Hippocampal formation (tissue), 2 donors: ENCODE measurements at regions not wholly inside any gene's neighbourhood (a gene's known extent, or its start where the extent isn't known, plus 50 kb on each side); places are given as distances from the start of the nearest gene placed in this dataset.
"Not testable (repeated sequence)": the region's sequence is repeated elsewhere in the genome, so short reads cannot be mapped to it uniquely, and the experiment has no call there.

Experiments used
- DNase-seq, 2 donors: peaks; one replicate each; lab custom pipeline; 2025; lab: John Stamatoyannopoulos, UW

- DNase-seq, result no peak
Observed at GRCh38 chr10:81251457-81252115, 623.4 kb upstream of the NRG3 start.

- DNase-seq, result not testable (repeated sequence)
Observed at GRCh38 chr10:81264991-81265390, 610.0 kb upstream of the NRG3 start.

DNA sequence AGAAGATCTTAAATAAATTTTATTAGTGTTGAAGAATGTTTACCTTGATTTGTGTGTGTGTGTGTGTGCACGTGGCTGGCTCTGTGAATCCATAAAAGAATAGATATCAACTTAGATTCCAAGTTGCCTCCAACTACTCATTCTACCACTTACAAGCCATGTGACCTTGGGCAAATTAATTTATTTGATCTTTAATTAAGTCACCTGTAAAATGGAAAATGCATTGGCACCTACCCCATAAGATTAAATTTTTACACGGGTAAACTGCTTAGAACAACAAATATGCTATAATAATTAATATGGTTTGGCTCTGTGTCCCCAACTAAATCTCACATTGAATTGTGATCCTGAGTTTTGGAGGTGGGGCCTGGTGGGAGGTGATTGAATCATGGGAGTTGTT, 604.9 kb upstream of the NRG3 start:
- no peak for DNase-seq

GRCh38 chr10:81280497-81281479, 594.2 kb upstream of the NRG3 start:
- DNase-seq, result no peak

DNA sequence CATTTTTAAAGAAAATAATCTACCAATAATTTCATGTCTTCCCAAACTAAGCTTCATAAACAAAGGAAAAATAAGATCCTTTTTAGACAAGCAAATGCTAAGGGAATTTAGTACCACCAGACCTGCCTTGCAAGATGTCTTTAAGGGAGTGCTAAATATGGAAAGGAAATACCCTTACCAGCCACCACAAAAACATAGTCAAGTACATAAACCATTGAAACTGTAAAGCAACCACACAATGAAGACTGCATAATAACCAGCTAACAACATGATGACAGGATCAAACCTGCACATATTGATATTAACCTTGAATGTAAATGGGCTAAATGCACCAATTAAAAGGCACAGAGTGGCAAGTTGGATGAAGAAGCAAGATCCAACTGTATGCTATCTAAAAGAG, 586.5 kb upstream of the NRG3 start:
- DNase-seq, result no peak

GRCh38 chr10:81297292-81297691, 577.7 kb upstream of the NRG3 start:
- DNase-seq, result no peak

- DNase-seq, result no peak
Observed at GRCh38 chr10:81303656-81304055, 571.3 kb upstream of the NRG3 start.

DNA sequence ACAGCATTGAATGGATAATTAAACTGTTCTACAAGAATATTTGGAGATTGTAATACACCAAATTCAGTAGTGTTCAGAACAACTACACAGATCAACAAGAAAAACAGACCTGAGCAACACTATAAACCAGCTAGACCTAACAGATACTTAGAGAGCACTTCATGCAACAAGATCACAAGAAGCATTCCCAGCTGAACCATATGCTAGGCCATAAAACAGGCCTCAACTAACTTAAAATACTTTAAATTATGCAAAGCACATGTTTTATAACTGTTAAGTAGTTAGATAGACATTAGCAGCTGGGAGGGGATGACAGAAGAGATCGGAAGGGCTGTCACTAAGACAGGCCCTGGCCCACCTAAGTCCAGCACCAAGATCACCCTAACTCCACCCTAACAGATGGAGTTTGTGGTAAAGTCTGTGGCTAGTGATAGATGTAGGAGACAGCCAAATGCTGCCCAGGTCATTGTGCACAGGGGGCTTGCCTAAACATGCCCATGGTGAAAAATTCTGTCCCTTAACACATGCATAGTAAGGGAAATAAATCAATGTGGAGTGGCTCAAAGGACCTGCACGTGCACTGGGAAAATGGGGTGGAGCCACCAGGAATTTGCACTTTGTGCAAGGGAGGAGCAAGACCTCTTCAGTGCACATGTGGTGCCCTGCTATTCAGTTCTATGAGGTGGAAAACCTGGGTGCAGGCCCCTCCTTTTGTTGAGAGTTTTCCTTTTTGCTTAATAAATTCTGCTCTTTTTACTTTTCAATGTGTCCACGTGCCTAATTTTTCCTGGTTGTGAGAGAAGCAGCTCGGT, 567.8 kb upstream of the NRG3 start:
- DNase-seq, result no peak

- no peak for DNase-seq
Observed at GRCh38 chr10:81309041-81309552, 565.9 kb upstream of the NRG3 start.

DNA sequence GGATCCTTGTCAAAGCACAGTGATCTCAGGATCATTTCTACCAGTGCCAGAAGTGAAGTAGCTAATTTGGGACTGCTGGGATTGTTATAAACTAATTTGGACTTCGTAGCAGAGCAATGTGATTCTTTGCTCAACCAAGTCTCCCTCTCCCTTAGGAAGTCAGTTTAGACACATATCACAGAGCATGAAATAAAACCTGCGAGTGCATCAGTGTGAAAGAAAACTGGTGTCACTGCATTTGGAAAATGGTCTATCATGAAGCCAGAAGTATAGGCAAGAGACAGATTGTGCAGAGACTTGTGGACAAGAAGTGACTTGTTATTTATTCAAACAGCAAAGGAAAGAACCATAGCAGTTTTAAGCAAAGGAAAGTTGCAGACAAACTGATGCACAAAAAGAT, 560.5 kb upstream of the NRG3 start:
- no peak for DNase-seq

GRCh38 chr10:81315026-81315425, 560.0 kb upstream of the NRG3 start:
- DNase-seq, result no peak

DNA sequence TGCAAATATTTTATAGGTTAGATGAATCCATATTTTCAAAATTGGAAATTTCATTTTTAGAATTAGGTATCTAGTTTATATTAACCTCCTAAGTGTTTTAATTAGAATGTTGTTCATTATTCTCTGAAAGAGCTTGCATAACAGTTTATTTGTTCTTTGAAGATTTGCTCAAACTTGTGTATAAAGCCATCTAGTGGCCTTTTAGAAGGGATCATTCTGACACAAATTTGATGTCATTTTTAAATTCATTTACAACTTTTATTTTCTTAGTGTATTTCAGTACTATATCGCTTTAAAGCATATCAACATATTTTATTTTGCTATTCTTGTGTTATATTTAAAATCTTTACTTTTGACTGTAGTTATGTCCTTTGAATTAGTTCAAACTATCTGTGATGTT, 527.0 kb upstream of the NRG3 start:
- no peak for DNase-seq

DNA sequence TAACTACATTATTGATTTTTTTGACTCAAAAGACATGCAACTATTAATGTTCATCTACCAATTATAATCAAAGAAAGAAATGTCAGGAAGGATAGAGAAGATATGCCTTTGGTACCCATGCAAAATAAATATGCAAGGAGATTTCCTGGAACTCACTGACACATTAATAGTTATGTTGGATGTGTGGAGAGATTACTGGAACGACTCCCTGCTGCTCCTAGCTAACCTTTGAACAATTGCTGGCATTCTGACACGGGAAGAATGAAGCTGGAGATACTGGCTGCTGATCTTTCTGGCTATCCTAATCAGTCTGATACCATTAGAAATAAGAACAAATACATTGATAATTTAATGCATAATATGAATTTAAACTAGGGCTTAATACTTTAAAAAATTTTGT, 507.9 kb upstream of the NRG3 start:
- DNase-seq, result no peak

GRCh38 chr10:81386817-81387216, 488.2 kb upstream of the NRG3 start:
- no peak for DNase-seq

GRCh38 chr10:81403451-81403850, 471.5 kb upstream of the NRG3 start:
- DNase-seq, result no peak

- no peak for DNase-seq
Observed at GRCh38 chr10:81405399-81405798, 469.6 kb upstream of the NRG3 start.

- no peak for DNase-seq
Observed at GRCh38 chr10:81414038-81414437, 461.0 kb upstream of the NRG3 start.

GRCh38 chr10:81426722-81427121, 448.3 kb upstream of the NRG3 start:
- DNase-seq, result no peak

DNA sequence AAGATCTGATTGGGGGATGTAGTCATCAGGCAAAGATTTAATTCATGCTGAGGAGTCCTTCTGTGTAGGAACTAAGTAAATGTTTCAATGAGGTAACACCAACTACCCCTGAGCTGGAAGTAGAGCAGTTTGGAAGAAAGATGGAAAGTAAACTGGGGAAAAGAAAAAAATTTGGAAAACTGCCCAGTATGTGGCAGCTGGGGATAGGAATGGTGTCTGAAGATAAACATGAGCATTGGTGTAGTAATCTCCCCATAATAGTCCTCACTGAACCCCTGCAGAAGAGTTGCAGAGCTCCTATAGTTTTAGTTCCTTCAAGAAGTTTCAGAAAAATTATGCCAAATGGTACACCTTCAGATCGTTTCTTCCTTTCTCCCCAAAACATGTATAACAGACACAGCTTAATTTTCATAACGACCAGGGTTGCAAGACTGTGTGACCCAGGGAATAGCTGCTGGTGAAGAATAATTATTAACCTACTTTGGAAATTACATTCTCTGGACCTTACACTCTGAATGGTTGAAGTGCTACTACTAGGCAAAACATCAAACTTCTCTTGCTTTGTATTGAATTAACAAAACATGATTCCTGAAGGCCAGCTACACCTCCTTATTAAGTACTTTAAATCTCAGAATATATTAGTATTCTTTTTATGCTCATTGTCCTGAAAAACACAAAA, 446.4 kb upstream of the NRG3 start:
- DNase-seq, result no peak

DNA sequence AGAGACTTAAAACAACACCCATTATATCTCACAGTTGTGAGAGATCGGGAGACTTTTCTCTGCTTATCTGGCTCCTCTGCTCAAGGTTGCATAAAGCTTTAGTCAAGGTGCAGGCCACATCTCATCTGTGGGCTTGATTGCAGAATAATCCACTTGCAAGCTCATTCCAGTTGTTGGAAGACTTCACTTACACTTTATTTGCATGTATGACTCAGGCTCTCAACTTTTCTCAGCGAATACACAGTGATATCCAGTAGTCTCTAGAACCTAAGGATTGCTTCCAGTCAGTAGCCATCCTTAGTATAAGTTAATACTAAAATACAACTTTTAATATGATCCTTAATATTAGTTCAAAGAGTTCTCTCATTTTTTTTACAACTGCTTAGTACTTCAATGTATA, 435.5 kb upstream of the NRG3 start:
- DNase-seq, result no peak

DNA sequence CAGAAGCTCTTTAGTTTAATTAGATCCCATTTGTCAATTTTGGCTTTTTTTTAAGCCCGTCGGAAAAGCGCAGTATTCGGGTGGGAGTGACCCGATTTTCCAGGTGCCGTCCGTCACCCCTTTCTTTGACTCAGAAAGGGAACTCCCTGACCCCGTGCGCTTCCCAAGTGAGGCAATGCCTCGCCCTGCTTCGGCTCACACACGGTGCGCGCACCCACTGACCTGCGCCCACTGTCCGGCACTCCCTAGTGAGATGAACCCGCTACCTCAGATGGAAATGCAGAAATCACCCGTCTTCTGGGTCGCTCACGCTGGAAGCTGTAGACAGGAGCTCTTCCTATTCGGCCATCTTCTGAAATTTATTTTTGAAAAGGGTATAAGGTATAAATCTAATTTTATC, 433.4 kb upstream of the NRG3 start:
- not testable (repeated sequence) for DNase-seq
